ENCODE measurements at regions not wholly inside any gene's neighbourhood (a gene's known extent, or its start where the extent isn't known, plus 50 kb on each side); places are given as distances from the start of the nearest gene placed in this dataset.
"Not testable (repeated sequence)": the region's sequence is repeated elsewhere in the genome, so short reads cannot be mapped to it uniquely, and the experiment has no call there.

DNA sequence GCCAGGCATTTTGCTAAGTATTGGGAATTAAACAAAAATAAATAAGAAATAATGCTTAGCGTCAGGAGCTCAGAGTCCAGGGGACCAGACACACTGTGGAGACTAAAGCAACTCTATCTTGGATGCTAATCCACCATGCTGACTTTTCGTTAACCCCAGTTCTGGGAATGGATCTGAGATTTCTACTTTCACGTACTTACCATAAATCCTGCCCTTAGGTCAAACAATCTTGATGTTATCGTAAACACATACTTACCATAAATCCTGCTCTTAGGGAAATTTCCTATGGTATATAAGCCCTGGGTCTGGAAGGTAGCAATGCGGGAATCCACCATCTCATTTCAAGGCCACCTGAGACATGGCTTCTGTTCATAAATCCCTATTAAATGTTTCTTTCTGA lies 204.5 kb upstream of the IGFBP7 start:
- DNase-seq (ENCODE audit: low spot score): no peak
- in situ Hi-C loops (cut with MboI; ENCODE audit: low sequenced_read_pairs, unreplicated experiment): no loop called here
- TF ChIP-seq, protein P1, sequence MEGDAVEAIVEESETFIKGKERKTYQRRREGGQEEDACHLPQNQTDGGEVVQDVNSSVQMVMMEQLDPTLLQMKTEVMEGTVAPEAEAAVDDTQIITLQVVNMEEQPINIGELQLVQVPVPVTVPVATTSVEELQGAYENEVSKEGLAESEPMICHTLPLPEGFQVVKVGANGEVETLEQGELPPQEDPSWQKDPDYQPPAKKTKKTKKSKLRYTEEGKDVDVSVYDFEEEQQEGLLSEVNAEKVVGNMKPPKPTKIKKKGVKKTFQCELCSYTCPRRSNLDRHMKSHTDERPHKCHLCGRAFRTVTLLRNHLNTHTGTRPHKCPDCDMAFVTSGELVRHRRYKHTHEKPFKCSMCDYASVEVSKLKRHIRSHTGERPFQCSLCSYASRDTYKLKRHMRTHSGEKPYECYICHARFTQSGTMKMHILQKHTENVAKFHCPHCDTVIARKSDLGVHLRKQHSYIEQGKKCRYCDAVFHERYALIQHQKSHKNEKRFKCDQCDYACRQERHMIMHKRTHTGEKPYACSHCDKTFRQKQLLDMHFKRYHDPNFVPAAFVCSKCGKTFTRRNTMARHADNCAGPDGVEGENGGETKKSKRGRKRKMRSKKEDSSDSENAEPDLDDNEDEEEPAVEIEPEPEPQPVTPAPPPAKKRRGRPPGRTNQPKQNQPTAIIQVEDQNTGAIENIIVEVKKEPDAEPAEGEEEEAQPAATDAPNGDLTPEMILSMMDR (IDR thresholded peaks at IDR 0.05; ENCODE audit: borderline replicate concordance, control extremely low read depth, extremely low read depth, insufficient read depth, missing control alignments): no peak

DNA sequence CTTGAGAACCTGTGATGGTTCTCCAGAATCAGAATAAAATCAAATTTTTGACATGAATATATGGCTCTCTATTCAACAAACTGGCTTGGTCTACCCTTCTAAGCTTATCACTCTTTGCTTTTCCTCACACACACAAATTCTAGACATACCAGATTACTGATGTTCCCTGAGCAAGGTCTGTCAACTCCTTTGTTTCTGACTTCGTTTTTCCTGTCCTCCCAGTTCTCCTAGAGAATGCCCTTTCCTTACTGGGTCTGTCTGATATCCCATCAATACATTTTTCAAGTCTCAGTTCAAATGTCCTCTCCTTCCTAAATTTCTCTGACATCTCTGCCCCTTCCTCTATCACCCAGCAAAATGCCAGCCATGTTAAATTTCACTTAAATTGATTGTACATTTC lies 202.1 kb upstream of the IGFBP7 start:
- in situ Hi-C loops (cut with MboI; ENCODE audit: low sequenced_read_pairs, unreplicated experiment): no loop called here
- no peak for DNase-seq (ENCODE audit: low spot score)
- TF ChIP-seq, protein P1 (IDR thresholded peaks at IDR 0.05; ENCODE audit: borderline replicate concordance, control extremely low read depth, extremely low read depth, insufficient read depth, missing control alignments): no peak

DNA sequence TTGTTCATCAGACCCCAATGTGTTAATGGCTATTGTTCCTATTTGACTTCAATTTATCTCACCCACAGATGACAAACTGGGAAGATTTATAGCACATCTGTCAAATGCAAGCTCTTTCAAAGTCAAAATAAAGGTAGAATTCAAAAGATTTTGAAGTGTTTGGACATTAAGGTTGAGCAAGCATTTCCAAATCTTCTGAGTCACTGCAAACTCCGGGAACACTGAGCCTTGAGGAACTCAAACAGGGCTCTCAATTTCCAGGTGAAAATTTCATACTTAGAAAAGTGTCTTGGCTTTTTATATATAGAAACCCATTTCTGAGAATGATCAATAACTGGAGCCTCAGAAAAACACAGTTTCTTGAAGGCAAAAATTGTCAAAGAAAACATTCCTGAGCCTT lies 199.5 kb upstream of the IGFBP7 start:
- TF ChIP-seq, protein P1 (IDR thresholded peaks at IDR 0.05; ENCODE audit: borderline replicate concordance, control extremely low read depth, extremely low read depth, insufficient read depth, missing control alignments): no peak
- DNase-seq (ENCODE audit: low spot score): no peak
- in situ Hi-C loops (cut with MboI; ENCODE audit: low sequenced_read_pairs, unreplicated experiment): no loop called here

DNA sequence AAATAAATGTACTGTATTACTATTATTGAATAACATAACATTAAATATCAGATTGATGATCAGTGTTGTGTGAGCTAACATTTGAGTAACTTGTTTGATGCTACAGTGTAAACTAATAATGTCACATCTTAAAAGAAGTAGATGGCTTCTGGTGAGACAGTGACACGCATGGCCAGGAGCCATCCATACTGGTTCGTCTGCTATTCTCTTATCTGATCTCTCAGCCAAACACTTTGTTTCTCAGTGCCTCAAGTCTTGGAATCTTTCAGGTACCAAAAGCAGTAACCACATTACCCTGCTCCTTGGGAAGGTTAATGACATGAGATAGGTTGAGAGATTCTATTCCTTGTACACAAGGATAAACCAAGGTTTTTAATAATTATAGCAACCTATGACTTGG lies 198.1 kb upstream of the IGFBP7 start:
- in situ Hi-C loops (cut with MboI; ENCODE audit: low sequenced_read_pairs, unreplicated experiment): no loop called here
- no peak for DNase-seq (ENCODE audit: low spot score)
- TF ChIP-seq, protein P1 (IDR thresholded peaks at IDR 0.05; ENCODE audit: borderline replicate concordance, control extremely low read depth, extremely low read depth, insufficient read depth, missing control alignments): no peak

DNA sequence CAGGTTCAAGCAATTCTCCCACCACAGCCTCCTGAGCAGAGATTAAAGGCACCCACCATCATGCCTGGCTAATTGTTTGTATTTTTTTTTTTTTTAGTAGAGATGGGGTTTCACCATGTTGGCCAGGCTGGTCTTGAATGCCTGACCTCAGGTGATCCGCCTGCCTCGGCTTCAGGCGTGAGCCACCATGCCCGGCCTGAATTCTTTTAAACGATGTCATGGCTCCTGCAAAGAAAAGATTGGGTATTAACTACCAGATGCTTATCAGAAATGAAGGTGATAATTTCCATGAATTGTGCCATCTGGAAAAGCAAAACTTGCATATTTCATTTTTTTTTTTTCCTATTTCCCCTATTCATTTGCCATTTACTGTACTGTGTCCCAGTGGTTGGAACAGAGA lies 195.7 kb upstream of the IGFBP7 start:
- in situ Hi-C loops (cut with MboI; ENCODE audit: low sequenced_read_pairs, unreplicated experiment): no loop called here
- no peak for DNase-seq (ENCODE audit: low spot score)
- TF ChIP-seq, protein P1 (IDR thresholded peaks at IDR 0.05; ENCODE audit: borderline replicate concordance, control extremely low read depth, extremely low read depth, insufficient read depth, missing control alignments): no peak

DNA sequence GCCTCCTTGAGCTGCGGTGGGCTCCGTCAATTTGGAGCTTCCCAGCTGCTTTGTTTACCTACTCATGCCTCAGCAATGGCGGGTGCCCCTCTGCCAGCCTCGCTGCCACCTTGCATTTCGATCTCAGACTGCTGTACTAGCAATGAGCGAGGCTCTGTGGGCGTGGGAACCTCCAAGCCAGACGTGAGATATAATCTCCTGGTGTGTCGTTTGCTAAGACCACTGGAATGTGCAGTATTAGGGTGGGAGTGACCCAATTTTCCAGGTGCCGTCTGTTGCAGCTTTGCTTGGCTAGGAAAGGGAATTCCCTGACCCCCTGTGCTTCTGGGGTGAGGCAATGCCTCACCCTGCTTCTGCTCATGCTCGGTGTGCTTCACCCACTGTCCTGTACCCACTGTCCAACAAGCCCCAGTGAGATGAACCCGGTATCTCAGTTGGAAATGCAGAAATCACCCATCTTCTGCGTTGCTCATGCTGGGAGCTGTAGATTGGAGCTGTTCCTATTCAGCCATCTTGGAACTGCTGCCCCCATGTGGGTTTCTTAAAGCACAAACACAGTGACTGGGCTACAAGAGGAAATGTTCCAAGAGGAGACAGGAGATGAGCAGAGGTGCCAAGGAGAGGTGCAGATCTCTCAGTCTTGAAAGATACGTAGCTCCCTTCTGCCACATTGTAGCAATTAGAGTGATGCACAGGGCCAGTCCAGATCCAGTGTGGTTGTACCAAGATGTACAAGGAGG lies 193.0 kb upstream of the IGFBP7 start:
- TF ChIP-seq, protein P1 (IDR thresholded peaks at IDR 0.05; ENCODE audit: borderline replicate concordance, control extremely low read depth, extremely low read depth, insufficient read depth, missing control alignments): no peak
- in situ Hi-C loops (cut with MboI; ENCODE audit: low sequenced_read_pairs, unreplicated experiment): no loop called here
- no peak for DNase-seq (ENCODE audit: low spot score)

DNA sequence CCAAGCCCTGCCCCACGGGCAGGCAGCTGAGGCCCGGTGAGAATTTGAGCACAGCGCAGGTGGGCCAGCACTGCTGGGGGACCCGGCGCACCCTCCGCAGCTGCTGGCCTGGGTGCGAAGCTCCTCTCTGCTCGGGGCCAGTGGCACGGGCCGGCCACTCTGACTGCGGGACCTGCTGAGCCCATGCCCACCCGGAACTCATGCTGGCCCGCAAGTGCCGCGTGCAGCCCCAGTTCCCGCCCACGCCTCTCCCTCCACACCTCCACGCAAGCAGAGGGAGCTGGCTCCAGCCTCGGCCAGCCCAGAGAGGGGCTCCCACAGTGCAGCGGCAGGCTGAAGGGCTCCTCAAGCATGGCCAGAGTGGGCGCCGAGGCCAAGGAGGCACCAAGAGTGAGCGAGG lies 190.1 kb upstream of the IGFBP7 start:
- in situ Hi-C loops (cut with MboI; ENCODE audit: low sequenced_read_pairs, unreplicated experiment); DNase-seq (ENCODE audit: low spot score): not testable (repeated sequence)
